ENCODE measurements at regions not wholly inside any gene's neighbourhood (a gene's known extent, or its start where the extent isn't known, plus 50 kb on each side); places are given as distances from the start of the nearest gene placed in this dataset.

DNA sequence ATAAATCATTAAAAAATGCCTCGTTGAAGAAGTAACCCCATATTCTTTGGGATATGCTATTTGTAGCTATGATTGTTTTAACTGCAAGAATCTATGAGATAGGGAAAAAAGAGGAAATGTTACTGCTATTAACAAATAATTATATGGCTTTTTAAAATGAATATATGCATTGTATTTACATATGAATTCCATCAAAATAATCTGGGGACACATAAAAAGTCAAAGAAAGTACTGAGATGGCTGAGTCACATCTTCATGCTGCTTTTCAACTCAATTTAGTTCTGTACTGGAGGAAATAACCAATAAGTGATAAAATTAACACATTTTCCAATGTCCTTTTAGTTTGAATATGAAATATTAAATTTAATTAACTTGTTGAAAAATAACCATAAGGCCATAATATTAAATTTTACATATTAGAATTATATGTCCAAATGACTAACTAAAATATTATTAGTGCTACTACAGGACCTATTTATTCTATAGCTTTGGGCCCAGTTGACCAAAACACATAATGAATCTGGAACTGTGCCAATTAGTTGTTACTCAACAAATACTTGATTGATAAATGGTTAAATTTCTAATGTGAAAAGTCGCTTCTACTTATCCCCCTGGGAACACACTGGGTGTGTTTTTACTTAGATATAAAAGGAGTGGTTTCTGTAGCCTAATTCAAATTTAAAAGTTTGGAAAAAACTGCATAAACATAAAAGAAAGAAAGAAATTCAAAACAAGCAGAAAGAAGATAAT is 214.6 kb upstream of the PFKP start:
- no peaks in the 10 kb centered on the region for H3K4me1 ChIP-seq
- DNase-seq = no peak
- no peaks in the 10 kb centered on the region for H3K36me3 ChIP-seq
- H3K27me3 ChIP-seq = peaks cover 0 to 4% of the 10 kb centered on the region in 2 donors
- TF ChIP-seq CTCF (IDR thresholded peaks at IDR 0.05) (no peak), POLR2A (IDR thresholded peaks at IDR 0.05) (no peak)
- H3K4me3 ChIP-seq = no peak overlapping the region
- H3K27ac ChIP-seq = no peak overlapping the region
- no peaks in the 10 kb centered on the region for H3K9me3 ChIP-seq

DNA sequence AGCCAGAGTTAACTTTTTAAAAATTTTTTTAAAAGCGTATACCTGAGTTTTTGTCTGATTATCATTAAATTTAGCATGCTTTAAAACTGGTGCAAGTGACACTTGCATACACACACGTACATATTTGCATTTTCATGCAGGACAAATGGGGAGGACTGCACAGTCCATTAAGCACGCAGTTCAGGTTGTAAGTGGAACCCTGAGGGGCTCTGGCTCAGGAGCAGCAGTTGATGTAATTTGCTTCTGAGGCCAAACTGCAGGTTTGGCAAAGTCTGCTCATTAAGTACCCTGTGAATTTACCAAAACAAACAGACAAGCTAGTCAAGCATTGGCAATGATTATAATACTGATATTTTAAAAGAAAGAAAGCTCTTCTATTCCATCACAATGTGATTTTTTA is 215.8 kb upstream of the PFKP start:
- no peak for TF ChIP-seq POLR2A (IDR thresholded peaks at IDR 0.05)
- TF ChIP-seq CTCF (IDR thresholded peaks at IDR 0.05) = no peak
- Histone ChIP-seq H3K36me3 (no peaks in the 10 kb centered on the region), H3K27me3 (peaks cover 0 to 4% of the 10 kb centered on the region in 2 donors), H3K4me3 (no peak overlapping the region), H3K9me3 (no peaks in the 10 kb centered on the region), H3K4me1 (no peaks in the 10 kb centered on the region), H3K27ac (no peak overlapping the region)
- DNase-seq = no peak

GRCh38 chr10:2850202-2850601 is 217.1 kb upstream of the PFKP start:
- H3K36me3 ChIP-seq = no peaks in the 10 kb centered on the region
- H3K9me3 ChIP-seq = no peaks in the 10 kb centered on the region
- TF ChIP-seq CTCF (IDR thresholded peaks at IDR 0.05) (no peak), POLR2A (IDR thresholded peaks at IDR 0.05) (no peak)
- H3K4me3 ChIP-seq = no peak overlapping the region
- DNase-seq = no peak
- H3K4me1 ChIP-seq = no peaks in the 10 kb centered on the region
- peaks cover 0 to 4% of the 10 kb centered on the region in 2 donors for H3K27me3 ChIP-seq
- no peak overlapping the region for H3K27ac ChIP-seq

GRCh38 chr10:2844925-2845324 is 222.4 kb upstream of the PFKP start:
- TF ChIP-seq CTCF (IDR thresholded peaks at IDR 0.05) = no peak
- no peak for TF ChIP-seq POLR2A (IDR thresholded peaks at IDR 0.05)
- no peak for DNase-seq
- Histone ChIP-seq H3K4me1 (no peaks in the 10 kb centered on the region), H3K27ac (no peak overlapping the region), H3K27me3 (no peaks in the 10 kb centered on the region), H3K4me3 (no peak overlapping the region), H3K9me3 (no peaks in the 10 kb centered on the region), H3K36me3 (no peaks in the 10 kb centered on the region)

- peak in 3 of 6 experiments; percentile 40 to 52 (median 44) for TF ChIP-seq CTCF (IDR thresholded peaks at IDR 0.05)
- no peak for TF ChIP-seq POLR2A (IDR thresholded peaks at IDR 0.05)
- H3K4me3 ChIP-seq = no peak overlapping the region
- H3K36me3 ChIP-seq = no peaks in the 10 kb centered on the region
- no peaks in the 10 kb centered on the region for H3K27me3 ChIP-seq
- H3K9me3 ChIP-seq = no peaks in the 10 kb centered on the region
- H3K4me1 ChIP-seq = no peaks in the 10 kb centered on the region
- no peak overlapping the region for H3K27ac ChIP-seq
- DNase-seq = peak in 1 of 3 donors; percentile 62
These were observed 228.1 kb upstream of the PFKP start for GRCh38 chr10:2839081-2839725.
